ENCODE measurements at regions not wholly inside any gene's neighbourhood (a gene's known extent, or its start where the extent isn't known, plus 50 kb on each side); places are given as distances from the start of the nearest gene placed in this dataset.
"Not testable (repeated sequence)": the region's sequence is repeated elsewhere in the genome, so short reads cannot be mapped to it uniquely, and the experiment has no call there.

- H3K9me3 Mint-ChIP-seq; H3K4me1 ChIP-seq (ENCODE audit: control insufficient read depth in 2 of 2, insufficient read depth in 2 of 2, low read length in 2 of 2); H3K27me3 Mint-ChIP-seq; H3K27ac Mint-ChIP-seq; POLR2A ChIA-PET; H3K27ac ChIP-seq (ENCODE audit: low read depth, low read length); H3K36me3 Mint-ChIP-seq; DNase-seq; H3K27me3 ChIP-seq (ENCODE audit: control insufficient read depth in 2 of 2, insufficient read depth in 2 of 2, low read length in 2 of 2); H3K9me3 ChIP-seq (ENCODE audit: control insufficient read depth in 2 of 3, low read length in 3 of 3); H3K4me1 Mint-ChIP-seq; intact Hi-C loops (cut with micrococcal nuclease); CTCF ChIA-PET; H3K4me3 ChIP-seq (ENCODE audit: low read length); ATAC-seq; H3K4me3 Mint-ChIP-seq; H3K36me3 ChIP-seq (ENCODE audit: control insufficient read depth in 2 of 3, insufficient read depth in 3 of 3, low read length in 3 of 3): not testable (repeated sequence)
Observed at GRCh38 chr16:16448423-16448822, 69.5 kb downstream of the NPIPA7 start.

GRCh38 chr16:16449712-16450237 lies 70.8 kb downstream of the NPIPA7 start:
- H3K27me3 Mint-ChIP-seq; H3K4me1 Mint-ChIP-seq; intact Hi-C loops (cut with micrococcal nuclease); DNase-seq; POLR2A ChIA-PET; H3K36me3 Mint-ChIP-seq; H3K4me3 Mint-ChIP-seq; H3K27ac ChIP-seq (ENCODE audit: low read depth, low read length); CTCF ChIA-PET; H3K4me3 ChIP-seq (ENCODE audit: low read length); H3K27ac Mint-ChIP-seq; H3K36me3 ChIP-seq (ENCODE audit: control insufficient read depth in 2 of 3, insufficient read depth in 3 of 3, low read length in 3 of 3); H3K9me3 ChIP-seq (ENCODE audit: control insufficient read depth in 2 of 3, low read length in 3 of 3); H3K27me3 ChIP-seq (ENCODE audit: control insufficient read depth in 2 of 2, insufficient read depth in 2 of 2, low read length in 2 of 2); H3K4me1 ChIP-seq (ENCODE audit: control insufficient read depth in 2 of 2, insufficient read depth in 2 of 2, low read length in 2 of 2); ATAC-seq; H3K9me3 Mint-ChIP-seq: not testable (repeated sequence)

GRCh38 chr16:16451721-16452410 lies 72.9 kb downstream of the NPIPA7 start:
- H3K4me3 Mint-ChIP-seq = not testable (repeated sequence)

GRCh38 chr16:16458579-16458978 lies 79.6 kb downstream of the NPIPA7 start:
- H3K27me3 ChIP-seq (ENCODE audit: control insufficient read depth in 2 of 2, insufficient read depth in 2 of 2, low read length in 2 of 2); H3K9me3 ChIP-seq (ENCODE audit: control insufficient read depth in 2 of 3, low read length in 3 of 3); CTCF ChIA-PET; H3K36me3 ChIP-seq (ENCODE audit: control insufficient read depth in 2 of 3, insufficient read depth in 3 of 3, low read length in 3 of 3); H3K36me3 Mint-ChIP-seq; H3K27ac Mint-ChIP-seq; intact Hi-C loops (cut with micrococcal nuclease); H3K4me3 ChIP-seq (ENCODE audit: low read length); H3K4me1 Mint-ChIP-seq; H3K27ac ChIP-seq (ENCODE audit: low read depth, low read length); DNase-seq; POLR2A ChIA-PET; ATAC-seq; H3K4me1 ChIP-seq (ENCODE audit: control insufficient read depth in 2 of 2, insufficient read depth in 2 of 2, low read length in 2 of 2); H3K4me3 Mint-ChIP-seq; H3K27me3 Mint-ChIP-seq; H3K9me3 Mint-ChIP-seq: not testable (repeated sequence)

More at GRCh38 chr16:16451721-16452410, 72.9 kb downstream of the NPIPA7 start:
- H3K27ac Mint-ChIP-seq; intact Hi-C loops (cut with micrococcal nuclease); POLR2A ChIA-PET; H3K4me3 ChIP-seq (ENCODE audit: low read length); H3K27me3 Mint-ChIP-seq; DNase-seq; H3K36me3 ChIP-seq (ENCODE audit: control insufficient read depth in 2 of 3, insufficient read depth in 3 of 3, low read length in 3 of 3); H3K27me3 ChIP-seq (ENCODE audit: control insufficient read depth in 2 of 2, insufficient read depth in 2 of 2, low read length in 2 of 2); H3K4me1 Mint-ChIP-seq; H3K27ac ChIP-seq (ENCODE audit: low read depth, low read length); H3K9me3 Mint-ChIP-seq; H3K9me3 ChIP-seq (ENCODE audit: control insufficient read depth in 2 of 3, low read length in 3 of 3); H3K36me3 Mint-ChIP-seq; H3K4me1 ChIP-seq (ENCODE audit: control insufficient read depth in 2 of 2, insufficient read depth in 2 of 2, low read length in 2 of 2); ATAC-seq; CTCF ChIA-PET: not testable (repeated sequence)

GRCh38 chr16:16463792-16464191 lies 84.9 kb downstream of the NPIPA7 start:
- H3K4me3 ChIP-seq (ENCODE audit: low read length); H3K27me3 Mint-ChIP-seq; H3K27ac ChIP-seq (ENCODE audit: low read depth, low read length); H3K36me3 ChIP-seq (ENCODE audit: control insufficient read depth in 2 of 3, insufficient read depth in 3 of 3, low read length in 3 of 3); CTCF ChIA-PET; POLR2A ChIA-PET; intact Hi-C loops (cut with micrococcal nuclease); H3K4me1 ChIP-seq (ENCODE audit: control insufficient read depth in 2 of 2, insufficient read depth in 2 of 2, low read length in 2 of 2); H3K9me3 ChIP-seq (ENCODE audit: control insufficient read depth in 2 of 3, low read length in 3 of 3); H3K27me3 ChIP-seq (ENCODE audit: control insufficient read depth in 2 of 2, insufficient read depth in 2 of 2, low read length in 2 of 2); H3K4me1 Mint-ChIP-seq; DNase-seq; ATAC-seq; H3K9me3 Mint-ChIP-seq; H3K4me3 Mint-ChIP-seq; H3K36me3 Mint-ChIP-seq: not testable (repeated sequence)
- H3K27ac Mint-ChIP-seq = peak overlapping the region in 1 of 9 donors; percentile 62

GRCh38 chr16:16488919-16489318 lies 110.0 kb downstream of the NPIPA7 start:
- H3K27ac Mint-ChIP-seq; H3K36me3 ChIP-seq (ENCODE audit: control insufficient read depth in 2 of 3, insufficient read depth in 3 of 3, low read length in 3 of 3); H3K4me1 Mint-ChIP-seq; H3K27me3 Mint-ChIP-seq; CTCF ChIA-PET; intact Hi-C loops (cut with micrococcal nuclease); H3K36me3 Mint-ChIP-seq; H3K9me3 Mint-ChIP-seq; H3K4me3 Mint-ChIP-seq; POLR2A ChIA-PET; H3K4me3 ChIP-seq (ENCODE audit: low read length); H3K4me1 ChIP-seq (ENCODE audit: control insufficient read depth in 2 of 2, insufficient read depth in 2 of 2, low read length in 2 of 2); H3K27ac ChIP-seq (ENCODE audit: low read depth, low read length); DNase-seq; ATAC-seq; H3K27me3 ChIP-seq (ENCODE audit: control insufficient read depth in 2 of 2, insufficient read depth in 2 of 2, low read length in 2 of 2); H3K9me3 ChIP-seq (ENCODE audit: control insufficient read depth in 2 of 3, low read length in 3 of 3): not testable (repeated sequence)

GRCh38 chr16:16489466-16489865 lies 110.5 kb downstream of the NPIPA7 start:
- H3K36me3 ChIP-seq (ENCODE audit: control insufficient read depth in 2 of 3, insufficient read depth in 3 of 3, low read length in 3 of 3); POLR2A ChIA-PET; H3K9me3 Mint-ChIP-seq; H3K27me3 ChIP-seq (ENCODE audit: control insufficient read depth in 2 of 2, insufficient read depth in 2 of 2, low read length in 2 of 2); intact Hi-C loops (cut with micrococcal nuclease); H3K9me3 ChIP-seq (ENCODE audit: control insufficient read depth in 2 of 3, low read length in 3 of 3); H3K4me1 ChIP-seq (ENCODE audit: control insufficient read depth in 2 of 2, insufficient read depth in 2 of 2, low read length in 2 of 2); CTCF ChIA-PET; ATAC-seq; H3K4me3 Mint-ChIP-seq; H3K27ac Mint-ChIP-seq; H3K27me3 Mint-ChIP-seq; DNase-seq; H3K4me3 ChIP-seq (ENCODE audit: low read length); H3K4me1 Mint-ChIP-seq; H3K36me3 Mint-ChIP-seq; H3K27ac ChIP-seq (ENCODE audit: low read depth, low read length): not testable (repeated sequence)
